GM23338 (cell line): ENCODE measurements at regions not wholly inside any gene's neighbourhood (a gene's known extent, or its start where the extent isn't known, plus 50 kb on each side); places are given as distances from the start of the nearest gene placed in this dataset.

Experiments used
- ATAC-seq: fragments of 200-7000 bp; cut with Tn5 transposase; 3 replicates; pipeline ENCODE4 v1.9.1; 2020
- DNase-seq: peaks from one replicate; pipeline ENCODE4 v3.0.0-alpha.2; 2015; ENCODE audit warnings: low spot score
- H2AFZ ChIP-seq: fragments of 200-600 bp; sonication (generic); 2 replicates; pipeline ENCODE4 v1.8.0; 2016; ENCODE audit warnings: antibody characterized with exemption, mild to moderate bottlenecking, moderate library complexity
- H3F3A ChIP-seq: fragments of 200-600 bp; sonication (generic); replicated peaks from 2 replicates; pipeline ENCODE4 v1.8.0; 2017; ENCODE audit warnings: antibody characterized with exemption, mixed run types, low read depth
- H3K27ac ChIP-seq: fragments of 200-600 bp; sonication (generic); 2 replicates; pipeline ENCODE4 v1.6.1; 2016; ENCODE audit warnings: low read depth
- H3K27me3 ChIP-seq: fragments of 200-600 bp; sonication (generic); 2 replicates; pipeline ENCODE4 v1.8.0; 2016; ENCODE audit warnings: mild to moderate bottlenecking, mixed run types, moderate library complexity; ENCODE audit not compliant: insufficient read depth
- H3K36me3 ChIP-seq: fragments of 200-600 bp; sonication (generic); 2 replicates; pipeline ENCODE4 v1.8.0; 2016; ENCODE audit warnings: mild to moderate bottlenecking; ENCODE audit not compliant: insufficient read depth
- H3K4me1 ChIP-seq: fragments of 200-600 bp; sonication (generic); 2 replicates; pipeline ENCODE4 v1.8.0; 2016; ENCODE audit warnings: mild to moderate bottlenecking, moderate library complexity; ENCODE audit not compliant: insufficient read depth
- H3K4me2 ChIP-seq: fragments of 200-600 bp; sonication (generic); 2 replicates; pipeline ENCODE4 v1.7.1; 2017; ENCODE audit warnings: mixed run types
- H3K4me3 ChIP-seq: fragments of 200-600 bp; sonication (generic); 2 replicates; pipeline ENCODE4 v1.6.1; 2016; ENCODE audit warnings: mixed run types
- H3K79me2 ChIP-seq: fragments of 200-600 bp; sonication (generic); replicated peaks from 2 replicates; pipeline ENCODE4 v1.8.0; 2017; ENCODE audit warnings: mild to moderate bottlenecking; ENCODE audit not compliant: insufficient read depth
- H3K9me2 ChIP-seq: fragments of 200-600 bp; sonication (generic); 2 replicates; pipeline ENCODE4 v1.8.0; 2017; ENCODE audit not compliant: insufficient read depth
- H4K20me1 ChIP-seq: fragments of 200-600 bp; sonication (generic); replicated peaks from 2 replicates; pipeline ENCODE4 v1.8.0; 2017; ENCODE audit warnings: mild to moderate bottlenecking; ENCODE audit not compliant: insufficient read depth
- H3K27ac Mint-ChIP-seq: 2 replicates; pipeline ENCODE4 v1.8.0; 2020; ENCODE audit warnings: inconsistent platforms, mild to moderate bottlenecking, moderate library complexity, mixed read lengths
- H3K27me3 Mint-ChIP-seq: 3 replicates; pipeline ENCODE4 v1.8.0; 2022; ENCODE audit warnings: low read depth, mild to moderate bottlenecking, moderate library complexity, mixed read lengths, inconsistent platforms; ENCODE audit not compliant: insufficient read depth, poor library complexity
- H3K36me3 Mint-ChIP-seq: 3 replicates; pipeline ENCODE4 v1.8.0; 2021; ENCODE audit warnings: low read depth, mild to moderate bottlenecking, inconsistent platforms, moderate library complexity, mixed read lengths
- H3K4me1 Mint-ChIP-seq: 3 replicates; pipeline ENCODE4 v1.8.0; 2020; ENCODE audit warnings: mild to moderate bottlenecking, inconsistent platforms, mixed read lengths
- H3K4me3 Mint-ChIP-seq: 3 replicates; pipeline ENCODE4 v1.8.0; 2021; ENCODE audit warnings: moderate library complexity, mild to moderate bottlenecking, inconsistent platforms, mixed read lengths
- H3K9me3 Mint-ChIP-seq: 3 replicates; pipeline ENCODE4 v1.8.0; 2020; ENCODE audit warnings: moderate library complexity, mild to moderate bottlenecking, inconsistent platforms, mixed read lengths
- CREB1 ChIP-seq: fragments of 250-450 bp; sonication (Bioruptor Pico); IDR thresholded peaks from 2 replicates; pipeline ENCODE4 v1.5.0; 2020; ENCODE audit warnings: low read depth, mild to moderate bottlenecking, moderate library complexity
- ETS1 ChIP-seq: IDR thresholded peaks from 2 replicates; pipeline ENCODE4 v1.6.1; 2016; ENCODE audit warnings: antibody characterized with exemption
- EZH2phosphoT487 ChIP-seq: fragments of 200-600 bp; sonication (generic); IDR thresholded peaks from one replicate; pipeline ENCODE4 v1.8.1; 2018; ENCODE audit warnings: antibody characterized with exemption; ENCODE audit not compliant: unreplicated experiment
- JUNB ChIP-seq: IDR thresholded peaks from one replicate; pipeline ENCODE4 v1.6.1; 2016; ENCODE audit warnings: antibody characterized with exemption; ENCODE audit not compliant: unreplicated experiment
- NANOG ChIP-seq: IDR thresholded peaks from 2 replicates; pipeline ENCODE4 v1.6.1; 2016; ENCODE audit warnings: antibody characterized with exemption, borderline replicate concordance
- POLR2AphosphoS5 ChIP-seq: IDR thresholded peaks from 2 replicates; pipeline ENCODE4 v1.6.1; 2016; ENCODE audit warnings: antibody characterized with exemption, low read depth
- REST ChIP-seq: IDR thresholded peaks from one replicate; pipeline ENCODE4 v1.6.1; 2018; ENCODE audit warnings: antibody characterized with exemption; ENCODE audit not compliant: unreplicated experiment
- ZNF114 ChIP-seq: fragments of 250-450 bp; sonication (Bioruptor Pico); IDR thresholded peaks from 2 replicates; pipeline ENCODE4 v1.5.0; 2020; ENCODE audit warnings: mild to moderate bottlenecking, moderate library complexity
- ZNF331 ChIP-seq: fragments of 250-450 bp; sonication (Bioruptor Pico); IDR thresholded peaks from 2 replicates; pipeline ENCODE4 v1.5.0; 2020; ENCODE audit warnings: low read depth, mild to moderate bottlenecking, moderate library complexity
- ZNF462 ChIP-seq: fragments of 250-450 bp; sonication (Bioruptor Pico); IDR thresholded peaks from 2 replicates; pipeline ENCODE4 v1.5.0; 2020; ENCODE audit warnings: mild to moderate bottlenecking, moderate library complexity

- TF ChIP-seq ZNF462 (no peak), EZH2phosphoT487 (no peak), JUNB (no peak), POLR2AphosphoS5 (no peak), ZNF331 (no peak), ETS1 (no peak), NANOG (no peak), CREB1 (no peak)
Measured at GRCh38 chr10:20417791-20418190, 479.3 kb downstream of the NEBL start (continued).

GRCh38 chr10:20415684-20416083 lies 481.4 kb downstream of the NEBL start:
- no peak overlapping the region for H3K27ac Mint-ChIP-seq
- DNase-seq: no peak
- TF ChIP-seq REST (no peak), ZNF114 (CRISPR knock-in tag) (no peak), POLR2AphosphoS5 (no peak)

More at GRCh38 chr10:20415684-20416083, 481.4 kb downstream of the NEBL start:
- no peaks in the 10 kb centered on the region for H3K79me2 ChIP-seq
- no peak overlapping the region for H3K27ac ChIP-seq
- H3F3A ChIP-seq: no peaks in the 10 kb centered on the region
- no peak for ATAC-seq
- Mint-ChIP-seq H3K9me3 (peaks cover 7% of the 10 kb centered on the region), H3K4me3 (no peak overlapping the region), H3K4me1 (peaks cover 6% of the 10 kb centered on the region), H3K36me3 (peaks cover 4% of the 10 kb centered on the region; the same call in 1 of the 3 replicates), H3K27me3 (peaks cover 2% of the 10 kb centered on the region)
- no peak overlapping the region for H2AFZ ChIP-seq
- H3K36me3 ChIP-seq: no peaks in the 10 kb centered on the region
- H3K27me3 ChIP-seq: no peaks in the 10 kb centered on the region
- H3K4me2 ChIP-seq: no peak overlapping the region
- H3K4me3 ChIP-seq: no peak overlapping the region
- H3K9me2 ChIP-seq: no peaks in the 10 kb centered on the region
- peaks cover 7% of the 10 kb centered on the region; the same call in 1 of the 2 replicates for H3K4me1 ChIP-seq
- no peaks in the 10 kb centered on the region for H4K20me1 ChIP-seq
